Transverse colon (tissue), 4 donors: ENCODE measurements at regions not wholly inside any gene's neighbourhood (a gene's known extent, or its start where the extent isn't known, plus 50 kb on each side); places are given as distances from the start of the nearest gene placed in this dataset.

Experiments used
- DNase-seq: peaks from one replicate; pipeline ENCODE4 v3.0.0-alpha.2; 2019
- H3K27ac ChIP-seq, 4 donors: fragments of 200-600 bp; sonication (generic); 2 replicates each; pipeline ENCODE4 v1.5.1; 2016 to 2018; ENCODE audit warnings: inconsistent platforms in 4 of 4
- H3K27me3 ChIP-seq: fragments of 200-600 bp; sonication (generic); 2 replicates; pipeline ENCODE4 v1.5.1; 2017; ENCODE audit warnings: inconsistent platforms
- H3K36me3 ChIP-seq, 4 donors: fragments of 200-600 bp; sonication (generic); 2 replicates each; pipeline ENCODE4 v1.5.1; 2017 to 2019; ENCODE audit warnings: inconsistent platforms in 4 of 4
- H3K4me1 ChIP-seq, 4 donors: fragments of 200-600 bp; sonication (generic); 2 replicates each; pipeline ENCODE4 v1.5.1; 2017 to 2020; ENCODE audit warnings: inconsistent platforms in 4 of 4
- H3K4me3 ChIP-seq, 4 donors: fragments of 200-600 bp; sonication (generic); 1 replicate in 1 of 4; 2 replicates in 3 of 4; pipeline versions ENCODE4 v1.5.1 to v1.6.1; 2017 to 2019; ENCODE audit warnings: inconsistent platforms in 4 of 4
- H3K9me3 ChIP-seq, 2 donors: fragments of 200-600 bp; sonication (generic); 2 replicates each; pipeline ENCODE4 v1.5.1; 2017 to 2019; ENCODE audit warnings: inconsistent platforms in 2 of 2
- CTCF ChIP-seq, 5 experiments: fragments of 200-600 bp in 3 of 5; fragments of 450-650 bp in 2 of 5; sonication (generic) in 3 of 5; IDR thresholded peaks; 1 replicate in 2 of 5; 2 replicates in 3 of 5; pipeline ENCODE4 v1.5.1; 2016 to 2017; ENCODE audit warnings: antibody characterized with exemption in 5 of 5, inconsistent platforms in 3 of 5, mild to moderate bottlenecking in 2 of 5, moderate library complexity in 1 of 5
- EP300 ChIP-seq: sonication (generic); formaldehyde crosslinking; IDR thresholded peaks from one replicate; pipeline ENCODE4 v1.6.1; 2017; ENCODE audit warnings: antibody characterized with exemption, low read depth
- POLR2A ChIP-seq: fragments of 450-650 bp; IDR thresholded peaks from one replicate; pipeline ENCODE4 v1.6.1; 2016; ENCODE audit warnings: antibody characterized with exemption, mild to moderate bottlenecking, moderate library complexity
- POLR2AphosphoS5 ChIP-seq, 3 donors: sonication (generic); formaldehyde crosslinking; IDR thresholded peaks; one replicate each; pipeline ENCODE4 v1.6.1; 2016; ENCODE audit warnings: antibody characterized with exemption in 3 of 3
- WGBS, 2 donors: methylation state at CpG; one replicate each; pipeline ENCODE4 v1.1.5; 2018; ENCODE audit warnings: low coverage in 1 of 2; 5-methylcytosine and 5-hydroxymethylcytosine counted together
- in situ Hi-C, 4 donors: fragments of 200-750 bp; cut with MboI; loops; one replicate each; pipeline versions ENCODE4 v1.15.0 to v1.15.1; 2017; ENCODE audit warnings: low sequenced_read_pairs in 3 of 4, low pct_ligation_motif_present in 1 of 4, low pct_unique_long_range_greater_than_20kb in 1 of 4
- intact Hi-C: fragments of 100-400 bp; cut with DNase I; formaldehyde crosslinking; loops from one replicate; pipeline ENCODE4 v1.15.1; 2023; ENCODE audit warnings: low total_unique reads

- intact Hi-C loops (no loop called here), in situ Hi-C loops (no loop called here)
- Histone ChIP-seq H3K27ac (no peak overlapping the region), H3K9me3 (peaks cover 7 to 15% of the 10 kb centered on the region in 2 donors), H3K36me3 (no peaks in the 10 kb centered on the region), H3K27me3 (no peaks in the 10 kb centered on the region), H3K4me3 (no peak overlapping the region), H3K4me1 (no peaks in the 10 kb centered on the region)
- TF ChIP-seq EP300: no peak
- WGBS, 2 donors: 94% methylated on average over 1 of the region's 1 CpG; no CpG with 5 or more reads in 1 of the 2 donors
- DNase-seq: no peak
Measured at GRCh38 chr3:6654670-6655069, 206.2 kb upstream of the GRM7 start.

- Histone ChIP-seq H3K4me1 (no peaks in the 10 kb centered on the region), H3K36me3 (no peaks in the 10 kb centered on the region), H3K4me3 (no peak overlapping the region), H3K9me3 (peaks cover 7 to 15% of the 10 kb centered on the region in 2 donors), H3K27ac (no peak overlapping the region), H3K27me3 (no peaks in the 10 kb centered on the region)
- 77 to 86% methylated on average over 2 of the region's 2 CpGs for WGBS, 2 donors
- intact Hi-C loops: no loop called here
- TF ChIP-seq POLR2A: no peak
- TF ChIP-seq EP300: no peak
- TF ChIP-seq POLR2AphosphoS5 (IDR thresholded peaks at IDR 0.05): no peak
- no peak for TF ChIP-seq CTCF (IDR thresholded peaks at IDR 0.05)
- no peak for DNase-seq
- in situ Hi-C loops: no loop called here
Measured at GRCh38 chr3:6655275-6655674, 205.6 kb upstream of the GRM7 start.

GRCh38 chr3:6657591-6657990, 203.3 kb upstream of the GRM7 start:
- intact Hi-C loops (no loop called here), in situ Hi-C loops (no loop called here)
- WGBS, 2 donors: 50 to 77% methylated on average over 1 to 2 of the region's 2 CpGs

GRCh38 chr3:6667354-6667753, 193.6 kb upstream of the GRM7 start:
- Histone ChIP-seq H3K27ac (no peak overlapping the region), H3K4me1 (no peaks in the 10 kb centered on the region), H3K36me3 (no peaks in the 10 kb centered on the region), H3K27me3 (no peaks in the 10 kb centered on the region), H3K9me3 (no peaks in the 10 kb centered on the region), H3K4me3 (no peak overlapping the region)
- DNase-seq: no peak
- 87% methylated on average over 2 of the region's 2 CpGs; no CpG with 5 or more reads in 1 of the 2 donors for WGBS, 2 donors
- in situ Hi-C loops: no loop called here
- intact Hi-C loops: no loop called here
- no peak for TF ChIP-seq EP300
- no peak for TF ChIP-seq POLR2AphosphoS5 (IDR thresholded peaks at IDR 0.05)
- TF ChIP-seq POLR2A: no peak
- TF ChIP-seq CTCF (IDR thresholded peaks at IDR 0.05): no peak

More at GRCh38 chr3:6657591-6657990, 203.3 kb upstream of the GRM7 start:
- no peak for DNase-seq
- H3K36me3 ChIP-seq: no peaks in the 10 kb centered on the region
- H3K27ac ChIP-seq: no peak overlapping the region
- no peaks in the 10 kb centered on the region for H3K27me3 ChIP-seq
- TF ChIP-seq CTCF (IDR thresholded peaks at IDR 0.05) (no peak), POLR2A (no peak), POLR2AphosphoS5 (IDR thresholded peaks at IDR 0.05) (no peak), EP300 (no peak)
- H3K4me1 ChIP-seq: no peaks in the 10 kb centered on the region
- H3K9me3 ChIP-seq: peaks cover 7 to 15% of the 10 kb centered on the region in 2 donors
- H3K4me3 ChIP-seq: no peak overlapping the region

GRCh38 chr3:6671363-6671762, 189.6 kb upstream of the GRM7 start:
- in situ Hi-C loops (no loop called here), intact Hi-C loops (no loop called here)
- DNase-seq: no peak
- WGBS, 2 donors: 14 to 54% methylated on average over 1 of the region's 1 CpG
- H3K9me3 ChIP-seq: no peaks in the 10 kb centered on the region
- H3K4me3 ChIP-seq: no peak overlapping the region
- no peaks in the 10 kb centered on the region for H3K36me3 ChIP-seq
- H3K27ac ChIP-seq: no peak overlapping the region
- no peaks in the 10 kb centered on the region for H3K4me1 ChIP-seq
- TF ChIP-seq POLR2AphosphoS5 (IDR thresholded peaks at IDR 0.05) (no peak), EP300 (no peak), CTCF (IDR thresholded peaks at IDR 0.05) (no peak), POLR2A (no peak)
- H3K27me3 ChIP-seq: no peaks in the 10 kb centered on the region
